Breast epithelium (tissue), 3 donors: ENCODE measurements at regions not wholly inside any gene's neighbourhood (a gene's known extent, or its start where the extent isn't known, plus 50 kb on each side); places are given as distances from the start of the nearest gene placed in this dataset.

Experiments used
- POLR2A ChIP-seq: fragments of 450-650 bp; IDR thresholded peaks from one replicate; pipeline ENCODE4 v1.6.1; 2016; ENCODE audit warnings: antibody characterized with exemption, mild to moderate bottlenecking, moderate library complexity
- POLR2AphosphoS5 ChIP-seq, 3 donors: sonication (generic); formaldehyde crosslinking; IDR thresholded peaks; one replicate each; pipeline ENCODE4 v1.6.1; 2017; ENCODE audit warnings: antibody characterized with exemption in 3 of 3
- TF ChIP-seq, protein P1 (sequence below), 3 donors: fragments of 450-650 bp; IDR thresholded peaks; one replicate each; pipeline ENCODE4 v1.5.1; 2016 to 2017; ENCODE audit warnings: antibody characterized with exemption in 3 of 3, mild to moderate bottlenecking in 3 of 3, moderate library complexity in 3 of 3

GRCh38 chr11:80520507-80520887 lies 1079.7 kb upstream of the TENM4 start:
- TF ChIP-seq POLR2A, result no peak
- TF ChIP-seq, protein P1, sequence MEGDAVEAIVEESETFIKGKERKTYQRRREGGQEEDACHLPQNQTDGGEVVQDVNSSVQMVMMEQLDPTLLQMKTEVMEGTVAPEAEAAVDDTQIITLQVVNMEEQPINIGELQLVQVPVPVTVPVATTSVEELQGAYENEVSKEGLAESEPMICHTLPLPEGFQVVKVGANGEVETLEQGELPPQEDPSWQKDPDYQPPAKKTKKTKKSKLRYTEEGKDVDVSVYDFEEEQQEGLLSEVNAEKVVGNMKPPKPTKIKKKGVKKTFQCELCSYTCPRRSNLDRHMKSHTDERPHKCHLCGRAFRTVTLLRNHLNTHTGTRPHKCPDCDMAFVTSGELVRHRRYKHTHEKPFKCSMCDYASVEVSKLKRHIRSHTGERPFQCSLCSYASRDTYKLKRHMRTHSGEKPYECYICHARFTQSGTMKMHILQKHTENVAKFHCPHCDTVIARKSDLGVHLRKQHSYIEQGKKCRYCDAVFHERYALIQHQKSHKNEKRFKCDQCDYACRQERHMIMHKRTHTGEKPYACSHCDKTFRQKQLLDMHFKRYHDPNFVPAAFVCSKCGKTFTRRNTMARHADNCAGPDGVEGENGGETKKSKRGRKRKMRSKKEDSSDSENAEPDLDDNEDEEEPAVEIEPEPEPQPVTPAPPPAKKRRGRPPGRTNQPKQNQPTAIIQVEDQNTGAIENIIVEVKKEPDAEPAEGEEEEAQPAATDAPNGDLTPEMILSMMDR (IDR thresholded peaks at IDR 0.05), result no peak
- no peak for TF ChIP-seq POLR2AphosphoS5 (IDR thresholded peaks at IDR 0.05)
